AG04450 (cell line): ENCODE measurements at regions not wholly inside any gene's neighbourhood (a gene's known extent, or its start where the extent isn't known, plus 50 kb on each side); places are given as distances from the start of the nearest gene placed in this dataset.

Experiments used
- CTCF ChIA-PET: fragments of 300-600, 350-600 bp; formaldehyde crosslinking; extraction: SDS; loops from one replicate; lab custom pipeline; 2022; ENCODE audit warnings: antibody characterized with exemption, inconsistent platforms; lab: Charles Lee
- POLR2A ChIA-PET: fragments of 350-600 bp; formaldehyde crosslinking; extraction: SDS; loops from one replicate; lab custom pipeline; 2021; ENCODE audit warnings: antibody characterized with exemption, inconsistent platforms; lab: Yijun Ruan, JAX
- DNase-seq: peaks from one replicate; pipeline ENCODE4 v3.0.0-alpha.2; 2011; ENCODE audit warnings: low read depth, low spot score
- H3K27ac ChIP-seq: one replicate; pipeline ENCODE4 v1.5.1; 2012; ENCODE audit warnings: low read depth, low read length, control low read depth
- H3K27me3 ChIP-seq: one replicate; pipeline ENCODE4 v1.6.0; 2012; ENCODE audit warnings: low read length; ENCODE audit not compliant: control insufficient read depth, insufficient read depth
- H3K4me3 ChIP-seq: 2 replicates; pipeline ENCODE4 v1.5.1; 2011; ENCODE audit warnings: mild to moderate bottlenecking, low read depth, low read length, control low read depth
- H3K9me3 ChIP-seq: 2 replicates; pipeline ENCODE4 v1.5.1; 2012; ENCODE audit warnings: low read length; ENCODE audit not compliant: control insufficient read depth, insufficient read depth
- TF ChIP-seq, protein P1 (sequence below): IDR thresholded peaks from 2 replicates; pipeline ENCODE4 v1.5.1; 2011; ENCODE audit warnings: low read depth, low read length, control low read depth, inconsistent platforms

- ChIA-PET CTCF (interaction anchor here (0.6 kb wide), 1 partner anchor 25 kb away, joined by 3 read pairs; no protein-coding TSS in a partner anchor), POLR2A (no interaction called here)
- no peak for DNase-seq
- Histone ChIP-seq H3K4me3 (no peak overlapping the region), H3K27ac (no peak overlapping the region), H3K27me3 (no peaks in the 10 kb centered on the region), H3K9me3 (no peaks in the 10 kb centered on the region)
- TF ChIP-seq, protein P1, sequence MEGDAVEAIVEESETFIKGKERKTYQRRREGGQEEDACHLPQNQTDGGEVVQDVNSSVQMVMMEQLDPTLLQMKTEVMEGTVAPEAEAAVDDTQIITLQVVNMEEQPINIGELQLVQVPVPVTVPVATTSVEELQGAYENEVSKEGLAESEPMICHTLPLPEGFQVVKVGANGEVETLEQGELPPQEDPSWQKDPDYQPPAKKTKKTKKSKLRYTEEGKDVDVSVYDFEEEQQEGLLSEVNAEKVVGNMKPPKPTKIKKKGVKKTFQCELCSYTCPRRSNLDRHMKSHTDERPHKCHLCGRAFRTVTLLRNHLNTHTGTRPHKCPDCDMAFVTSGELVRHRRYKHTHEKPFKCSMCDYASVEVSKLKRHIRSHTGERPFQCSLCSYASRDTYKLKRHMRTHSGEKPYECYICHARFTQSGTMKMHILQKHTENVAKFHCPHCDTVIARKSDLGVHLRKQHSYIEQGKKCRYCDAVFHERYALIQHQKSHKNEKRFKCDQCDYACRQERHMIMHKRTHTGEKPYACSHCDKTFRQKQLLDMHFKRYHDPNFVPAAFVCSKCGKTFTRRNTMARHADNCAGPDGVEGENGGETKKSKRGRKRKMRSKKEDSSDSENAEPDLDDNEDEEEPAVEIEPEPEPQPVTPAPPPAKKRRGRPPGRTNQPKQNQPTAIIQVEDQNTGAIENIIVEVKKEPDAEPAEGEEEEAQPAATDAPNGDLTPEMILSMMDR: peak; percentile 57
Observed at GRCh38 chr20:11585752-11586352, 331.8 kb upstream of the BTBD3 start.

- TF ChIP-seq, protein P1: no peak
- no peaks in the 10 kb centered on the region for H3K27me3 ChIP-seq
- CTCF ChIA-PET: no interaction called here
- DNase-seq: no peak
- no peak overlapping the region for H3K4me3 ChIP-seq
- POLR2A ChIA-PET: no interaction called here
- H3K27ac ChIP-seq: no peak overlapping the region
- no peaks in the 10 kb centered on the region for H3K9me3 ChIP-seq
Observed at GRCh38 chr20:11588875-11589274, 328.8 kb upstream of the BTBD3 start.

- no peak overlapping the region for H3K27ac ChIP-seq
- CTCF ChIA-PET: no interaction called here
- POLR2A ChIA-PET: no interaction called here
- no peak for DNase-seq
- TF ChIP-seq, protein P1: no peak
- no peaks in the 10 kb centered on the region for H3K9me3 ChIP-seq
- H3K4me3 ChIP-seq: no peak overlapping the region
- H3K27me3 ChIP-seq: no peaks in the 10 kb centered on the region
Observed at GRCh38 chr20:11591965-11592364, 325.7 kb upstream of the BTBD3 start.

- Histone ChIP-seq H3K9me3 (peaks cover 8% of the 10 kb centered on the region; the same call in 1 of the 2 replicates), H3K27ac (no peak overlapping the region), H3K27me3 (peaks cover 3% of the 10 kb centered on the region), H3K4me3 (no peak overlapping the region)
- TF ChIP-seq, protein P1: no peak
- CTCF ChIA-PET: no interaction called here
- no peak for DNase-seq
- POLR2A ChIA-PET: no interaction called here
Observed at GRCh38 chr20:11604339-11604738, 313.4 kb upstream of the BTBD3 start.

DNA sequence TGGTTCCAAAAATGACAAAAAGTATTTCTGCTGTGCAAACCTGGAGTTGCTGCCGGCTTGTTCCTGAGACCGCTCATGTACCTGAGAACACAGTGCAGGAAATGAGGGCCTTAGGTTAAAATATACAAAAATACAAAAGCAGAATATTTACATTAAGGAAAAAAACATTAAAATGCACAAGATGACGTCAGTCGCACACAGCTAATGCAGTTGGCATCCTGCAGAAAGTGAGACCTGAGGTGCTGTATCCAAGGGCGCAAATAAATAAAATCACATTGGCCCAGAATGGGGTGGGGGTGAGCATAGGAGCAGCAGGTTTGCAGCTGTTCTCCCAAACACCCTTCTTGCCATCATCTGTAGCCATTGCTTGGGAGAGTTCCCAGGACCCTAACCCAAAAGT lies 310.6 kb upstream of the BTBD3 start:
- TF ChIP-seq, protein P1: no peak
- no peak overlapping the region for H3K27ac ChIP-seq
- no peak for DNase-seq
- CTCF ChIA-PET: interaction anchor here (0.7 kb wide), 1 partner anchor 487 kb away, joined by 5 read pairs; no protein-coding TSS in a partner anchor
- H3K9me3 ChIP-seq: peaks cover 8% of the 10 kb centered on the region; the same call in 1 of the 2 replicates
- peaks cover 3% of the 10 kb centered on the region for H3K27me3 ChIP-seq
- H3K4me3 ChIP-seq: no peak overlapping the region
- POLR2A ChIA-PET: no interaction called here
